GM13977 (cell line): ENCODE measurements at regions not wholly inside any gene's neighbourhood (a gene's known extent, or its start where the extent isn't known, plus 50 kb on each side); places are given as distances from the start of the nearest gene placed in this dataset.

ENCODE experiments used
- DNase-seq: peaks from one replicate; pipeline ENCODE4 v3.0.0; 2012; ENCODE audit warnings: low spot score
- CTCF ChIP-seq: IDR thresholded peaks from 2 replicates; pipeline ENCODE4 v1.5.1; 2012; ENCODE audit warnings: mild to moderate bottlenecking, control low read depth; ENCODE audit not compliant: insufficient read depth; ENCODE audit errors: extremely low read depth, missing control alignments
- in situ Hi-C: fragments of 300-500 bp; cut with MboI; formaldehyde crosslinking; loops from one replicate; pipeline ENCODE4 v1.12.0; 2022; ENCODE audit warnings: low sequenced_read_pairs, low pct_unique_long_range_greater_than_20kb, mixed read lengths, inconsistent platforms; ENCODE audit not compliant: unreplicated experiment

DNA sequence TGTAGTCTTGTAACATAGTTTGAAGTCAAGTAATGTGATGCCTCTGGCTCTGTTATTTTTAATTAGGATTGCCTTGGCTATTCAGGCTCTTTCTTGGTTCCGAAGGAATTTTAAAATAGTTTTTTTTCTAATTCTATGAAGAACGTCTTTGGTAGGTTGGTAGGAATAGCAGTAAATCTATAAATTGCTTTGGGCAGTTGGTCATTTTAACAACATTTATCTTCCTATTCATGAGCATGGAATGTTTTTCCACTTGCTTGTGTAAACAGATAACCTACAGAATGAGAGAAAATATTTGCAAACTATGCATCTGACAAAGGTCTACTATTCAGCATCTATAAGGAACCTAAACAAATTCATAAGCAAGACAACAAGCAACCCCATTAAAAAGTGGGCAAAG, 173.2 kb upstream of the TRPC7 start:
- in situ Hi-C loops, result no loop called here
- no peak for DNase-seq
- TF ChIP-seq CTCF, result no peak

DNA sequence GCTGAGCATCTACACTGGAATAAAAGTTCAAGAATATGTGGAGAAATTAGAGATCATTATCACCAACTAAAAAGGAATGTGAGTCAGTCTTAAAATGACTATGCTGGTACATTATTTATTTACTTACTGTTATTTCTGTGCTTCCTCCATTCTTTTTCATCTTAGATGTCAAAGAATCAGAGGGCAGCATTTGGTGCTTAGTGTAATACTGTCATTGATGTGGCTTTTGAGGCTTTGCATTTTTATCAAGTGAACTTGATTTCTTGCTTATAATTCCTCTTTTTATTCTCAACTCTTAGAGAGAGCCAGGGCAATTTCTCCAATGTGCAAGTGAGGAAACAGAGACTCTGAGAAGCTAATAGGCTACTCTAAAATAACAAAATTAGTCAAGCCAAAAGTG, 163.7 kb upstream of the TRPC7 start:
- in situ Hi-C loops, result no loop called here
- TF ChIP-seq CTCF, result no peak
- no peak for DNase-seq

GRCh38 chr5:136528481-136529030, 163.2 kb upstream of the TRPC7 start:
- no peak for TF ChIP-seq CTCF
- in situ Hi-C loops, result no loop called here
- no peak for DNase-seq

GRCh38 chr5:136527311-136527710, 162.0 kb upstream of the TRPC7 start:
- in situ Hi-C loops, result no loop called here
- no peak for TF ChIP-seq CTCF

DNA sequence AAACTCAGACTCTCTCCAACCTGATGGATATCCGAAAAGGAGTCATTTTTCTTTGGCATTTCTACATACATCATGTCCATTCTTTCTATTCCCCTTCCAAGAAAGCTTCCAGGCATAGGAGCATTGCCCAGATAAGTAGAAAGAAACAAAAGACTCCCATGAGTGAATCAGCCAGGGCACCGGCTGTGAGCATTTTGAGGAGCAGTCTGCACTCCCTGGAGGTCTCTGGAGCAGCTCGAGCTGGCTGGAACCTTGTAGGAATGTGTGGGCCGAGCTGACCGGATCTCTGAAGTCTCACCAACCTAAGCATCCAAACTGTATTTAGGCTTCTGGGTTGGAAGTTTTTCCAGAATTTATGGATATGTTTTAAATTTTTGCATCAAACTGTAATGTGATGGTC, 161.4 kb upstream of the TRPC7 start:
- in situ Hi-C loops, result no loop called here
- no peak for DNase-seq
- TF ChIP-seq CTCF, result no peak

More at GRCh38 chr5:136527311-136527710, 162.0 kb upstream of the TRPC7 start:
- no peak for DNase-seq

DNA sequence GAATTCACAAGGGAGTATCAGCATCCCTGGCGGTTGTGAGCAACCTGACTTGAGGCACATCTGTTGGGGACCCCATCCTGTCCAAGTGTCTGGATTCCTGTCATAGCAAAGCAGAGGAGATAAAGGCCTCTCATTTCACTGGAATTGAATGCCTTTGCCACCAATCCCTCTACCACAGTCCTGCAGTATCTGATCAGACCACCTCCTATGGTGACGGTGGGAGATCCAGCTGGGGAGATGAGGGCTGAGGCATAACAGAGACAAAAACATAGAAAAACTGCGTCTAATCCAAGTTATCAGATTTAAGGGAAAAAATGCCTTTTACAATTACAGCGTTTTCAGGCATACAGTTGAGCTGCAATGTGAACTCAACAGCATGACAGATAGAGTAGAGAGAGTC, 160.7 kb upstream of the TRPC7 start:
- no peak for DNase-seq
- in situ Hi-C loops, result no loop called here
- no peak for TF ChIP-seq CTCF

DNA sequence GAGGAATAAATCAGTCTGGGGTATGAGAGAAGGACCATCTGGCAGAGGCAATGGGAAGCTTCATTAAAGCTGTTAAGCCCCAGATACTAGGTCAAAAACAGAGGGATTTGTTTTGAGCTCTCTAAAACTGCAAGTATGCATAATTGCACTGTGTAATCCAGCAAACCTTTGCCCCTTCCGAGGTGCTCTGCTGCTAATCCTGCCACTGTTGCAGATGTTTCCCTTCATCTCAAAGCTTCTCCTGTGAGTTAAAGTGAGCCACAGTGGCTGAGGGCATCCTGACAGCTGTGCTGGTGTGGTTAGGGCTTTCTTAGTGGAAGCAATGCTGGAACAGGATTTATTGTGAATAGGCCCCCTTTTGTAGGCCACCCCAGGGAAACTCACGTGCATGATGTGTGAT, 160.3 kb upstream of the TRPC7 start:
- TF ChIP-seq CTCF, result no peak
- no peak for DNase-seq
- in situ Hi-C loops, result no loop called here
